ENCODE measurements at regions not wholly inside any gene's neighbourhood (a gene's known extent, or its start where the extent isn't known, plus 50 kb on each side); places are given as distances from the start of the nearest gene placed in this dataset.

GRCh38 chr18:29271501-29271900, 1094.6 kb upstream of the CDH2 start:
- TF ChIP-seq CTCF (IDR thresholded peaks at IDR 0.05) (no peak), POLR2A (IDR thresholded peaks at IDR 0.05) (no peak)
